COLO668 (cell line): ENCODE measurements at regions not wholly inside any gene's neighbourhood (a gene's known extent, or its start where the extent isn't known, plus 50 kb on each side); places are given as distances from the start of the nearest gene placed in this dataset.

Experiments used
- DNase-seq: peaks from one replicate; lab custom pipeline; 2025; ENCODE audit not compliant: unreplicated experiment; lab: John Stamatoyannopoulos, UW

DNA sequence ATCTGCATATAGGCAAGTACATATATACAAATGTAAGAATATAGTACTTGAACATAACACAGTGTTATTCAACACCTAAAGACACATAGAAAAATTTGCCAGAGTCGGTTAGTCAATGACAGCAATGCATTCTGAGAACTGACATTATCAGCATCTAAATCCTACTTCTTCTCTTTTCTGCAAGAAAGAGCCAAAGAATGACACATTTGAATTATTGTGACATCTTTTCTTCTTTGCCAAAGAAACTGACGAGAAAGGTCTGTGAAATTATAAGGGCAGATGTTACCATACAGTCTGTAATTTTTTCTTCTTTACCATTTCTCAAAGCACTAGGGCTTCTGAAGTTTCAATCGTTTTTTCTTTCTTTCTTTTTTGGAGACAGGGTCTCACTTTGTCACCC is 350.9 kb upstream of the NBEA start:
- no peak for DNase-seq

DNA sequence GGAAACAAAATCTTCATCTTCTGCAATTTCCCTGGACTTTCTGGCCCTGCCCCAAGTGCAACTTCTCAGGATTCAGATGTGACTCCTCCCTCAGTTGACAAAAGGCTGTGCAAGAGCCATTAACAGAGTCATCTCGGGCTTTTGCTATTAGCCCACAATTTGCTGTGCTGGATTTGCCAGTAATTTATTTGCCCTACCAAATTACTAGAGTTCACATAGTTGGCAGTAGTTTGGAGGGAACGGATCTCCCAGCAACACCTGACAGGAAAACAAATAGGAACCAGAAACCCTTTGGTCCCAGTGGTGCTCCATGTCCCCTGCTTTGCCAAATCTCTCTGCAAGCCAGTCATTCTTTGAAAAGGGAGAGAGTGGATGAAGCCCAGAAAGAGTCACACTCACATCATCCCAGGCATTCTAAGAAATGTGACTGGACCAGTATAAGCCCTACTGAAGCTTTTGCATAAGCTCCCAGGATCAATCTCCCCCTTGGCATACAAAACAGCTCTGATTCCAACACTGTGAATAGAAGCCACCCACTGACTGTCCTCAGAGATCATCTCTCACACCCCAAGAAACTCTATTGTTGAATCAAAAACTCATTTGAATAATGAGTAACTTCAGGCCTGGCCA is 350.1 kb upstream of the NBEA start:
- DNase-seq: no peak

DNA sequence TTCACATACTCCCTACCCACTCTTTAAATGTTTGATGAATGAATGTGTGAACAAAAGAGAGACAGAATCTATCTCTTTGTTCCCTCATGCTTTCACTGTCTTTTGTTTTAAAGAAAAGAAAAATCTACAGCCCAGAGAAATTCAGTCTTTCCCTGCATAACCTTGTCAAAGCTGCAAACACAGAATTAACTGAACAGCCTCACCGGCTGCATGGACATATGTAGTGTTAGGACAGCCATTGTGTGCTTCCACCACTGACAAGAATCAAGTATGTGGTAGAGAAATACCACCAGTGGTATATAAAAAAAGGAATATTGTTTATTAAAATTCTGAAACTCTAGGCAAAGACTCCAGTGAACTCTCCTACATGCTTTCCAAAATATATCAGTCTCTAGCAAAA is 348.4 kb upstream of the NBEA start:
- DNase-seq: no peak

DNA sequence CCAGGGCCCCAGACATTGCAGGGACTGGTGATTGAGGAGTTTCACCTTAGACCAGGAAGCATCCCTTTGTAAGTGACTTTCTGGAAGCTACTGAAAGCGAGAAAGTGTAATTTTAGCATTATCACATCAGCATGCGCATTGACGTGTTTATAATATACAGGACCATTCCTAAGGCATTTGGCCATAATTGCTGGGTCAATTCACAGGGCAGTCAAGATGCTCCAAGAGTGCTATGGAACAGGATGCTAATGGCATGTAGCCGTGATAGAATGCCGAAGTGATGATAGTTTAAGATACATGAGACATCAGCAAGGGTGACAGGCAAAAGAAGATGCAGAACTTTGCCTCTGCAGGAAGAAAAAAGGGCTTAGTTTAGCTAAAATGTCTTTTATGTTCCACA is 347.6 kb upstream of the NBEA start:
- DNase-seq: no peak

DNA sequence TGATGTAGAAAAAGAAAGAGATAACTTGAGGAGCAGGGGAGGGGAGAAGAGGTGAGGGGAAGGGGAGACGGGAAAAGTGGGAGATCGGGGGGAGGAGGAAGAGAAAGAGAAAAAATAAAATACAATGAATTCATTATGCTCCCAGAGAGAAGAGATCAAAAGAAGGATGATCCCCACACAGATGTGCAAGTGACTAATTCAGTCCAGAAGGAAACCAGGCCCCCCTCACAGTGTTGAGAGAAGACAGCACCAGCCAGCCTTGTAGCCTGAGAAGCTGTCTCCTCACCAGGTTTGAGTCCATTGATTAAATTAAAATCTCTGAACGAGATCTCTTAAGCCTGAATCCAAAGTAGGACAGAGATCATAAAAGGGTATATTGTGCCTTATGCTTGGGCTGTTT is 333.7 kb upstream of the NBEA start:
- no peak for DNase-seq

DNA sequence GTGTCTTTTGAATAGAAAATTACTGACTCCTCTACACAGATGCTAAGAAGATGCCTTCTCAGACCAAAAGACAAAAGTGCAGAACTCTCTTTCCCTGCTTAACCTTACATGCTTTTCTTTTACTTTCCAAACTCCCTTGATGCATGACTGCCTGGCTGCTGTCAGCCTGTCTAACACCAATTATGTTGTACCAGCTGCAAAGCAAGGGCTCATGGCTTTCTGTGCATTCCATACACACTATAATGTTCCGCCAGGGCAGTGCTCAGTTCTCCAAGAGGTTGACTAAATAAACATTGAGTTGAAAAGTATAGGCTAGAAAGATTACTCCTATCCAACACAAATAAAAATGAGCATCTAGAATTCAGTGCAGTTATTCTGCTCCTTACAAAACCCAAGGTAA is 330.4 kb upstream of the NBEA start:
- no peak for DNase-seq

DNA sequence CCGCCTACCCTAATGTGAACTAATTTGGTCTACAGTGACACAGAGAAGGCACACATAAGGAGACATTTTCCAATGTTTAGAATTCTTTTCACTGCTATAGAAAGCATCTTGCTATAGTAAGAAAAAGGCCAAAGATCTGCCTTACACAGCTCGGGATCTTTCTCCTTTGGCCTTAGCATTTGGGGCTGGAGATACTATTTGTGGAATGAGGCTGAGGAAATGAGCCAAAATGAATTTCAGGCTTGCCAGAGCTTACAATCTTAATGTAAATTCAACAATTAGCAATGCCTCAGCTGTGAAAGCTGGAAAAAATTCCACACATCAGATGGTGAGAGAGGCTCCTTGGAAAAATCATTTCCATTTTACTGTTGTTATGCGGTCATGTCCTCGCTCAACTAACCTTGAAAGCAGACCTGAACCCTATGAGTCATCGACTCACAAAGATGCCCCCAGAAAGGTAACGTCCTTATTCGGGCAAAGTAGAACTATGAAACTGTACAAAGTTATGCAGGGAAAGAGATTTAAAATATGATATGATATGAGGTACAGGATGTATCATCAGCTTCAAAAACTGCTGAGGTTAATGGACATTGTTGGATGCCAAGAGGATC is 324.5 kb upstream of the NBEA start:
- no peak for DNase-seq

DNA sequence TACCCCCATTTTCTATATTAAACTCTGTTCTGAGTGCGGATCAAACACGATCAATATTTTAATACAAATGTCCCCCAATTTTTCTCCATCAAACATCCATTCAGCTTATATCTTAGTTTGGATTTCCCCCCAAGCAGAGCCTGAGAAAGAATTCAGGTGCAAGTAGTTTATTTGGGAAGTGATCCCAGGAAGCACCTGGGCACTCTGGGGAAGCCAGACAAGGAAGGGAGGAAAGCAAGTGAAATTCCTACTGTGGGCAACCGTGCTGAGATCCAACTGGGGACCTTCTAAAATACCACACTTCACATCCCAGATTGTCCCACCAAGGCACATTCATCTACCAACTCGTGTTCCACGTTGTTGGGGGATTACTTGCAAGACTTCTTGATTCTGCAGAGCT is 323.4 kb upstream of the NBEA start:
- no peak for DNase-seq

DNA sequence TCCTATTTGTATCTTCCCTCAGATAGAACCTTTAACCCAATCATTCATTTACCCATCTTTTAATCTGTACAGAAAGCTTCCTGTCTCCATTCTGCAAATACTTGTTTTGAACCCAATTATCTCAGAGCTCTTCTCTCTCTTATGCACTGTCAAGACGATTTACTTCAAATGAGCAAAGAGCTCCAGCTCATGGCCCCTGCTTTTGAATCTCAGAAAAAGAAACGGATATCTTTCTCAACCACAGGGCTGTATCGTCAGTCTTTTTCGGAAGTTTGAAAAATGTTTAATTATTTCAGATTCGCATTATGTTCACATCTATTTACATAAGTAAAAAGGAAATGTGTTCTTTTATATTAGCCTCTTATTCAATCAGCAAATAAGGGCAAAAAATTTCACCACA is 322.7 kb upstream of the NBEA start:
- DNase-seq: no peak

DNA sequence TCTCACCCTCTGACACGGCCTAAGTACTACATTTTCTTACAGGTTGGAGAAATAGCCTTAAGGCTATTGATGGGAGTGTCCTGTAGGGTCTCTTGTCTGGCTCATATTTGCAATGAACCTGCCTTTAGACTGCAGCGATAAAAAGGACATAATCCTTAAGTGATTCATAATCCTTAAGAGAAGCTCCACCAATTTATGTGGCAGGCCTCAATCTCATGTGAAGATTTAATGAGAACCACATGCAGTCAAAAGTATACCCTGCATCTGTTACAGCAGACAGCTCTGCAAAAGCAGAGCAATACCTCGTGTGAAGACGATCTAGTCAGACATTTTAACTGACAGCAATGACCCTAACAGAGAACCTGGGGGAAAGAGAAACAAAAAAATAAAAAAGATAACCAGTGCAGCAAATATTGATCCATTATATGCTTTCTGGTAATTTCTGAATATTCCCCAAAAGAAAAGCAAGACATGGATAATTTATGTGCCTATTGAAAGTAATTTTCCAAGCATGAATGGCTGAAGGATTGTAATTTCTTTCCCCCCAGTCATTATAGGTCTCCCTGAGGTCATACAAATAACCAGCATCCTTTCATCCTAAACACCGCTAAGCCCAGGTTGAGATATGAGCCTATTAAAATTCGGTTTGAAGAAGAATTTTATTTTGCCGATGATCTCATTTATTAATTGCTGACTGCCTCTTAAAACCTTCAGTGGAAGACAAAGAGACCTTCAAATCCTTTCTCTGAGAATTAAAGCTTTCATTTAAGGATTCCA is 321.8 kb upstream of the NBEA start:
- DNase-seq: no peak

DNA sequence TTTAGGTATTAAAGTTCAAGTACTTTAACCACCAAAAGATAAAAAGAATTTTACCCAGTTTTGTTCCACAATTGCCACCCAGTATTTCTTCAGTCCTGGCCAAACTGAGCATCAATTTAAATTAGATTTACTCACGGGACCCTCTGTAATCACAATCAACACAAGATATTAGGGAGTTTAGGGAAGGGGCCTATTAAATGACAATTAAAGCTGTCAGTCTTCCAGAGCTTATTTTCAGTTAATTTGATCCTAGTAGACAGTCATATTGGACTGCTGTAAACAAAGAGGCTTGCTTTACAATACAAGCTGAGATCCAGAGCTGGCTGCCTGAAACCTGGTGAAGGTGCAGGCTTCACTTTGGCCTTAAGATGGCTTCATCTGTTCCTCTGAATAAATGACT is 321.2 kb upstream of the NBEA start:
- DNase-seq: no peak

DNA sequence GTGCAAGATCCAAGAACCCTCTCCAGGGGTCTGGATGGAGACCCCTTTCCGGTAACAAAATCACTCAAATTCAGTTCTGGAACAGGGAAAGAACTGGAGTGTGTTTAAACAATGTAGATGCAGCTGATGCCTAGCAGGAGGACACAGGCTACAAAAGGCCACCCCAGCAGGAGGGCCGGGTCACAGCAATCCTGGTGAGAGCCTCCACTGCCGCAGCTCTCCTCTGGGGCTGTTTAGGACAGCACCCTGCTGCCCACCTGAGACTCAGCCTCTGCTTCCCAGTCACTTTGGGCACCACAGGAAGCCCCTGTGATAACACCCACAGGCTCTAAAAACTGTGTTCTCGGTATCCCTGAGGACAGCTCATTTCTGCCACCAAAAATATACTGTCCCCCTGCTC is 318.7 kb upstream of the NBEA start:
- no peak for DNase-seq

DNA sequence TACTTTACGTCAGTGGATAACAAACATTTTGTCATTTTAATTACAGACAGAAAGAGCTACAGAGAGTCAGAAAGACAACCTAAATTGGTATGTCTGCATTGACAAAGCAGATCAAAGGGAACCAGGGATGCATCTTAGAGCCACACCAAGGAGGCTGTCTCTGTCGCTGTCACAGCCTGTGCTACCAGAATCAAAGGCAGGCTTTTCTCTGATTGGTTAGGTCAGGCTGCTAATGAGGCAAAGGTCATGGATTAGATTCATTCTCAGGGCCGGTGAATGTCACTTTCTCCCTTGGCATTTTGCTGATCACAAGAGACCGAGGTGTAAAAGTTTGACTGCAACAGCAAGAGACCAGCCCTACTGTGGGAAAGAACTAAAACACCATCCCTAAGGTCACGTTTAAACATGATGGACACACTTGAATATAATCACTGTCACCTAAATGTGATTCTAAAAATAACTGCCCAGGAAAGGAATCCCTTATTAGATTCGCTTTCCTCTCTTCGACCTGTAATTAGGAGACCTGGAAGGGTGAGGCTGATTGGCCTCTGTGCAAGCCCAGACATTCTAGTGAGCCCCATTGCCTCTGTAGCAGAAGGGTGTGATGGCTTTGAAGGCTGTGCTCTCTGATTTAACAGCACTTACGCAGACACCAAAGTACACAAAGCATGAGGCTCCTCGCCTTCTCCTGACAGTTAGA is 314.4 kb upstream of the NBEA start:
- DNase-seq: no peak

DNA sequence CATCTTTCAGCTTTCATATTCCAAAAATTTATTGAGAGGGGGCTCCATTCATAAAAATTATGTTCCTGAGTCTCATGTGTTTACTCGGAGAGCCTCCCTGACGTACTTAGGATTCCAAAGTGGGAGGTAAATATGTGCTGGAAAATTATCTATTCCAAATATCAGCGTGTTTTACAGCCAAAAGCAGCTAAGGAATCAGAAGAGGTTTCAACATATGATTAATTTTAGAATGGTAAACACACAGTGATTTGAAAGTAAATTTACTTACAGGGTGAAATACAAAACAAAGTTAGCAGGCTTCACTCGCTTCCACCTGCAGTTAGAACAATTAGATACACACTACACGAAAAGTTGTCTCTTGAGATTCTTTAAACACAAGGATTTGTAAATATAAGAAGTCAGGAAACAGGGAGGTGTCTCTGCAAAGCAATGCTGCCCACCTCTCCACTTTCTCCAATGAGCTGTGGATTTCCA is 313.8 kb upstream of the NBEA start:
- DNase-seq: no peak

DNA sequence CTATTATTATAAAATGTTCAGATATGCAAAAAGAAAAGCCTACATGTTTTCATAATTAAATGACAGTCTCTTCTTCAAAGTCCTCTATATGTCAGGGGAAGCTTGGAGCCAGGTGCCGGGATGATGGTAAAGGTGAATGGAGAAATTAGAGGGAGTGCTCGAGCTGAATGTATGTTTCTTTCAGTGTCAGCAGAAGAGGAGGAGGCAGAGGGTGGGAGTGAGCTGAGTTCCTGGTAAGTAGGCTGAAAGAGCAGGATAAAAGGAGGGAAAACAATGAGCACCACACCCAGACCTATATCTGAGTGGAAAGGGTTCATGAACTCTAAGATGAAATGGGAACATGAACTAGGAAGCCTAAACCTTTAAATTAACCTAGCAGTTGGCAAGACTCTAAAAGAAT is 307.6 kb upstream of the NBEA start:
- no peak for DNase-seq

DNA sequence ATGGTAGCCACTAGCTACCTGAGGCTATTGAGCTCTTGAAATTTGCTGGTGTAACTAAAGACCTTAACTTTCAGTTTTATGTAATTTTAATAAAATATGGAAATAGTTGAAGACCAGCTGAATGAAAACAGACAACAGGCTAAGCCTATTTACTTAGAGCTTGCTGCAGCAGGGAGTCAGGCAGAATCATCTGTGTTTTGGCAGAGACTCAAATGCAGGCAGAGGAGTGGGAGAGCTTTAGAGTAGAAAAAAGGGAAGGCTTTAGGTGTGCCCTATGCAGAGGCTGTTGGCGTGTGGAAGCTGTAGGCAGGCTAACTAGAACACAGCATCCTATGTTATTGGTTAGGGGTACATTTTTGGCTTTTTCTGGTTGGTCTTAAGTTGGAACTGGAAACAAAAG is 304.9 kb upstream of the NBEA start:
- DNase-seq: no peak

DNA sequence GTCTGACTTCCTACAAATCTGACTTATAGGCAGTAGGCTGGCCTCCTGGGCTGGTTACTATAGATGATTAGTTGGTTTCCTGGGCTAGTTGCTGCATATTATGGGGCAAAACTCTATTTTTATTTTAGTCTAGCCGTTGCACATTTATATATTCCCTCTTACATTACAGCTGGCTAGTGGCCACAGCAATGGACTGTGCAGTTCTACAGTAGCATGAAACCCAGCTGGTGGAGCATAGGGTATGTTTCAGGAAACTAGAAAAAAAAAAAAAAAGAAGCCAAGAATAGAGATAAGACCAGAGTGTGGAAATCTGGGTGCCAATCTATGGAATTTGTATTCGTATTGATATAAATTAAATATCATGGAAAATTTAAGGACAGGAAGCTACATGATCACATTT is 304.4 kb upstream of the NBEA start:
- DNase-seq: no peak

DNA sequence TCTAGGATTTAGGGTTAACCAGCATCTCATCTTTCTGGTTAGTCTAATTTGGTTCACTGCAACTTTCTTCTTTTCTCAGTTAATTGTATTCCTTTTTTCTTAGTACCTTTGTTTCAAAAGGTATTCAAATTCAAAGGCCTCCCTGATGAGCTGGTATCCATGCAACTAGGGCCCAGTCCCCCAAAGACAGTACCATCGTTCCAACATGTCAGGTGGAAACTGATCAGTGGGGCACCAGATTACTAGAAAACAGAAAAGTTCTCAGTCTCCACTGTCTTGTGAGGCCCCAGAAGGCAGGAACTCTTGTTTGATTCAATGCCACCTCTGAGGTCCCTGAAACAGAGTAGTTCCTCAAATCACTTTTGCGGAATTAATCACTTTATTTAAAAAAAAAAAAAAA is 303.2 kb upstream of the NBEA start:
- DNase-seq: no peak

DNA sequence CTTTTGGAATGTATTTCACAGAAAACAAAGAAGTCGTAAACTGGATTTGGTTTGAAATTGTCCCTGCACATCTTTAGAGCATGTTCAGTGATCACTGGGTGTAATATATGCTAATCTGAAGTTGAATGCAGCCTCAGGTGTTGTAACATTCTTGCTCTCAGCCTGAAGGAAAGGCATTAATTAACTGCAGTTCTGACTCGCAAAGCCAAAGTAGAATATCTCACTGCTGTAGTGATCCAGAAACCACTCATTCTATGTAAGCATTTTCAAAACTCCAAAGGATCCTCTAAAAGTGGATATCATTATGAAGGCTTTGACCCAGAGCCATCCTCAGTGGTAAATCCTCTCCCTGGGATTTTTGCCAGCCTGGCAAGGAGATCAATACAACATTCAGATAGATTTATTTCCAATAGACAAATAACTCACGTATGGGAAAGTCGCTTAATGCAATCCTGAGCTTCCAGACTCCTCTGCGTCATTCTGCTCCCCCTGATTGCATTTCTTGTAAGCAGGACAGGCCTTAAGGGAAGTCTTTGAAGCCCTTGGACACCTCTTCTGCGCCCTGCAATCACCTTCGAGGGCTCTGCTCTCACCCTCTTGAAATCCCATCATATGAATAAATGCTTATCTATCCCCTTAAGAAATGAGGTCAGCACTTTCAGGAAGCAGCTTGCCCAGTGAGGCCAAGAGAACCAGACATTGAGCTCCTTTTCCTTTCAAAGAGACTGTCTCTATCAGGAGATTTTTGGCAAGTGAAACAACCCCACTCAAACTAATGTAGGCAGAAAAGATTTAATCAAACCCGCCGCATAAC is 301.7 kb upstream of the NBEA start:
- DNase-seq: no peak

DNA sequence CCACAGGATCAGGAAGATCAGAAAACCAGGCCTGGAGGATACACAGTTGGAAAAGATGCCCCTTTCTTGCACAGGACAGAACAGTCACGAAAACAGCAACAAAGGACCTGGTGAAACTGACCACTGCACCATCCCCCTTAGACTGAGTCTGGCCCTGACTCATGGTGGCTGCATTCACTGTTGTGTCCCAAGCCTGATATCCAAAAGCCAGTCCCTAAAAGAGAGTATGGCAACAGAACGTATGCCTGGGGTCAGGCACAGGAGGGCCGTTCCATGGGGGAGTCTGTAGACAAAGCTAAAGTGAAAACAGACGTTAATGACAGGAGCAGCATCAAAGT is 301.1 kb upstream of the NBEA start:
- no peak for DNase-seq
